Stimulated activated CD4-positive, alpha-beta T cell treated with anti-CD3 and anti-CD28 coated beads, Interleukin-2, amount 100 ng/mL, for 24 hours (primary cell): ENCODE measurements at regions not wholly inside any gene's neighbourhood (a gene's known extent, or its start where the extent isn't known, plus 50 kb on each side); places are given as distances from the start of the nearest gene placed in this dataset.

Experiments used
- DNase-seq, 2 donors: peaks; one replicate each; pipeline ENCODE4 v3.0.0-alpha.2; 2020

DNA sequence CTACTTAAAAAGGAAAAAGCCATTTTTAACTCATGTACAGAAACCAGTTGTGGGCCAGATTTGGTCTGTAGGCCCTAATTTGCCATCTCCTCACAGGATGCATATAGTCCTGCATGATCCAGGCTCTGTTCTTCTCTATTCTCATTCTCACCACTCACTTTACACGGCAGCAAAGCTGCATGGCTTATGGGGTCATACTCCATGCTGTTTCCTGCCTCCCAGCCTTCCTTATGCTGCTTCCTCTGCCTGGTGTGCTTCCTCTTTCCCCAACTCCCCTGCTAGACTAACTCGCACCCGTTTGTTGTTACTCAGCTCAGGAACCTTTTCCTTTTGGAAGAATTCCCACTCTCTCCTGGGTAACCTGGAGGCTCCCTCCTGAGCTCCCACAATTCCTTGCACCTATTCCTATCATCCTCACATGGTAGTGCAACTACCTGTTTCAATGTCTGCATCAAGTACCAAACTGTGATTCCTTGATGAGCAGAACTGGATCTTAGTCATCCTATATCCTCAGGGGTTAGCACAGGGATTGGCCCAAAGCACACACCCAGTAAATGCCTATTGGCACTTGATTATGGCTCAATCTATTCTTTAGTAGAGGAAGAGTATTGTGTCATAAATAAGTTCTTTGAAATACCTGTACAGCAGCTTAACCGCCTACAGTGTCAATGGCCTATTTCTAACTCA, 172.1 kb upstream of the MITF start:
- DNase-seq: no peak

DNA sequence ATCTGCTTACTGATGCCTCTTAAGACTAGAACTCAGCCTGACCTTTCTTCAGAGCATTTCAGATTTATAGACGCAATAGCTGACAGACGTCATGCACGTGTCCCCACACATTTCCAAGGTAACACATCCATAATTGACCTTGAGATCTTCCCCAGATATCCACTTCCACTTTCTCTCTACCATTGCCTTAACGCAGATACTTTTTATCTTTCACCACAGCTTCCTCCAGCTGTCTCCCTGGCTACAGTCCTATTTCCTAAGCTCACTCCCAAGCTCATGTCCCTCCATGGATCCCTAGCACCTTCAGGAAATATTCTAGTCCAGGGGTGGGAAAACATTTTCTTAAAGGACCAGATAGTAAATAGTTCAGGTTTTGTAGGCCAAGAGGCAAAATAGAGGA, 173.0 kb upstream of the MITF start:
- DNase-seq: no peak

GRCh38 chr3:69565316-69565715, 173.9 kb upstream of the MITF start:
- no peak for DNase-seq

GRCh38 chr3:69563981-69564380, 175.3 kb upstream of the MITF start:
- DNase-seq: no peak

DNA sequence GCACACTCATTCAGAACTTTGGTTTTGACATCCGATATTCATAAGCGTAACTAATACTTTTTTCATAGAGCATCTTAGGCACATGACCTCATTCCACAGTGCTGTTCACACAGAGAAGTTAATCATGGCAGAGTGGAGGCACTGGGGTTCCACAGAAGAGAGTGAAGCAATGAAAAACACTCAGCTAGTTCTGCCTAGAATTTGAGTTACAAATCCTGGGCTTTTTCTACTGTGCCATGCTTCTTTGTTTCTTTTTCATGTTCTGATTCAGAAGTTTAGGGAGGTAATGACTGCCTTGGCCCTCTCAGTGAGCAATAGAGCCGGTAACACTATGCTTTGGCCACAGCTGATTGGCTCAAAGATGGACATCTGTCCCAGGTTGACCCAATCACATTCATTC, 176.1 kb upstream of the MITF start:
- DNase-seq: no peak

GRCh38 chr3:69562020-69562419, 176.1 kb upstream of the FRMD4B start:
- DNase-seq: no peak

DNA sequence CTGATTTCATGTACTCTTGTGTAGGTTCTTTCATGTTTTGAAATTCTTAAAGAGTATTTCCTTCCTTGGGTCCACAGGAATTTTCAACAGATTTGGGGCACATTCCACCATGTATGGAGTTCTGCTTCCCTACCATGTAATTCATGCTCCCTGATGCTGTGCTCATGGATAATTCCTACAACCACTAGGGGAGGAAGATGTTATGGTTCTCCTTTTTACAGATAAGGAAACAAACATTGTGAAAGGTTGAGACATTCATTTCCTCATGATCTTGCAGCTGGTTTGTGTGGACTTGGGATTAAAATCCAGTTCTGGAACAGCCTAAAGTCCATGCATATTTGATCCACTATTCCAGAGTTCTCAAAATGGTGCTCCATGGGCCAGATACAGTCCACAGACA, 174.9 kb upstream of the FRMD4B start:
- DNase-seq: no peak

DNA sequence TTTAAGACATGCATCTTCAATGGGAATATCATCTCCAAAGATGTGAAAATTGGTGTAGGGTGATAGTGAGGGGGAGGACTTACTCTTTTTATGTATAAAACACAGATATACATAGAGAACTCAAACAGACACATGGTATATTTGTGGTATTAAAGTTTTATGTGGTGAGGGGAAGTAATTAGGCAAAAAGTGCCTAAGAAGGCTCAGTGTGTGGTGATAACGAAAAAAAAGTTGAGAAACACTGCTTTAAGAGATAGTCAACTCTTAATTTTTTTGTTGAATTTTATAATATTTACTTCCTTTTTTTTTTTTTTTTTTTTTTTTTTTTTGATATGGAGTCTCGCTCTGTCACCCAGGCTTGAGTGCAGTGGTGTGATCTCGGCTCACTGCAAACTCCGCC, 174.2 kb upstream of the FRMD4B start:
- DNase-seq: no peak

GRCh38 chr3:69558912-69559311, 173.0 kb upstream of the FRMD4B start:
- DNase-seq: no peak

DNA sequence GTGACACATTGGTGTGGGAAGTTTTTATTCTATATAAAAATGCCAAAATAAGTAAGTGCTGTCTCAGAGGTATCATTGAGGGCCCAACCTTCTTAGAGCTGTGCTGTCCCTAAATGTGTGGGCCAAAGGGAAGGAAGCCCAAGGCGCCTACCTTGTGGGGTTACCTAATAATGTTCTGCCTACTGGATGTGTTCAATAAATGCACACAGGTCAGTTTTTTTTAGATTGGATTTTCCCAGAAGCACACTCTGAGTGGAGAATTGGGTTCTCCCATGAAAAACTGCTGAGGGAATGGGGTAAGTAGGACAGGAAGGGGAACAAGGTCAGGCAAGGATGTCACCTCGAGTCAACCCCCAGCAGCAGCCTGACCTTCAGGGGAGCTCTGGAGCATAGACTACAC, 168.7 kb upstream of the FRMD4B start:
- DNase-seq: no peak

DNA sequence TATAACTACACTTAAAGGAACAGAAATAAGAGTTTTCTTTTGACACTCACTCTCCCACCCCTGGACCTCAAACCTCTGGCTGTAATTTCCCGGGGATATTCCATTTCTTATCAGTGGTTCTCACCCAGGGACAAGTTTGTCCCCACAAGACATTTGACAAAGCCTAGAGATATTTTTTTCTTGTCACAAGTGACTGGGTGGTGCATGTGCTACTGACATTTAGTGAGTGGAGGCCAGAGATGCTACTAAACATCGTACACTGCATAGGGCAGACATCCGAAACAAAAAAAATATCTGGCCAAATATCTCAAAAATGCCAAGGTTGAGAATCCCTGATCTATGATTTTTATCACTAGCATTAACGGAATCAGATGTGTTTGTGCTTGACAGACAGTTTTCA, 168.0 kb upstream of the FRMD4B start:
- DNase-seq: no peak

GRCh38 chr3:69547461-69547880, 161.6 kb upstream of the FRMD4B start:
- DNase-seq: no peak

DNA sequence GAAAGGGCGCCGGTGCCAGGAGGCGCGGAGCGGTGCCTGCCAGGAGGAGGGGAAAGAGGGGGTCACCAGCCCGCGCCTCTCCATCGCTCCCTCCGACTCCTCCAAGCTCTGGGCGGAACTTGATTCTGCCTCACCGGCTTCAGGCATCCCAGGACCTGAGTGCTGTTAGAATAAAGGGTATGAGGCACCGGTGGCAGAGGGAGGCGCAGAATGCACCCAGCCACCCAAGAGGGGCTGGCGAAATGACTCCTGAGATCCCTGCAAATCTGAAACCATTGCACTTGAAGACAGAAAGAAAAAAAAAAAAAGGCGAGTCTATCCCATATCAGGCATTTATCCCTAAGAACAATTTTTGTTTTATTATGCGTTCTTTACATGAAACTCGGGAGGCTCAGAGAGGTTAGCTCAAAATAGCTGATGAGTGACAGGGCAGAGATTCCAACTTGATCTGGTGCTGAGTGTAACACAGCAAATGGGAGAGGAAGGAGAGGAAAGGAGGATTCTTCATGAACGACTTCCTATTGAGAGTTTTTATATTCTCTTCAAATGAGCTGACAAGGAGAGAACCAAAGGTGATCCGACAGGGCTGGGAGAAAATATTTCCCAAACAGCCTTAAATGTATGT, 157.0 kb upstream of the FRMD4B start:
- no peak for DNase-seq

GRCh38 chr3:69542089-69542804, 156.4 kb upstream of the FRMD4B start:
- peak in 1 of 2 donors; percentile 6 for DNase-seq

- DNase-seq: peak in 1 of 2 donors; percentile 8
Observed at GRCh38 chr3:69541711-69542088, 155.8 kb upstream of the FRMD4B start.

- no peak for DNase-seq
Observed at GRCh38 chr3:69540706-69541581, 155.1 kb upstream of the FRMD4B start.

- no peak for DNase-seq
Observed at GRCh38 chr3:69539134-69539533, 153.2 kb upstream of the FRMD4B start.

GRCh38 chr3:69538281-69538680, 152.4 kb upstream of the FRMD4B start:
- DNase-seq: no peak

DNA sequence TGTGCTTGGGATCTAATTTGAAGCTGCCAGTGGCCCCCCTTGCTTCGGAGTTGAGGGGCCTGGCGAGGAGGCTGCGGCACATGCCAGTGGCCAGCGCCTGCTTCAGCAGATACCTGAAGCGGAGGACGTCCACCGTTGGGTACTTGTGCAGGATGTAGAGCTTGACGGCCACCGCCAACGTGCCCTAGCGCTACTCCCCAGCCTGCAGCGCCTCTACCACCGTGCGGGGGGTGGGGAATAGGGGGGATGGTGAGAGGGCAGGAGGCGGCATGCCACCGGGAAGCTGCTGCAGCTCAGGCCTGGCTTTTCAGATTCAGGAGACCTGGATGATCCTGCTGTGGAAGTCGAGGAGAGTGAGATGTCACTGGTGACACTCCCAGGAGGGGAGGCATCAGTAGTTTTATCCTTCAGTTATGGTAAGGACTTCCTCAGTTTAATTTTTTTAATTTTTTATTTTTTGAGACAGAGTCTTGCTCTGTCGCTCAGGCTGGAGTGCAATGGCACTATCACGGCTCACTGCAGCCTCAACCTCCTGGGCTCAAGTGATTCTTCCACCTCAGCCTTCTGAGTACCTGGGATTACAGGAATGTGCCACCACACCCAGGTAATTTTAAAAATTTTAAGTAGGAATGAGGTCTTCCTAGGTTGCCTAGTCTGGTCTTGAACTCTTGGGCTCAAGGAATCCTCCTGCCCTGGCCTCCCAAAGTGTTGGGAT, 150.6 kb upstream of the FRMD4B start:
- no peak for DNase-seq

GRCh38 chr3:69535613-69536012, 149.7 kb upstream of the FRMD4B start:
- DNase-seq: no peak

GRCh38 chr3:69532547-69533224, 146.8 kb upstream of the FRMD4B start:
- DNase-seq: no peak
